NCI-H2196 (cell line): ENCODE measurements at regions not wholly inside any gene's neighbourhood (a gene's known extent, or its start where the extent isn't known, plus 50 kb on each side); places are given as distances from the start of the nearest gene placed in this dataset.
A peak's percentile ranks its signal among the peaks of the same experiment; 100 is the strongest.

ENCODE experiments used
- DNase-seq: peaks from one replicate; lab custom pipeline; 2025; ENCODE audit not compliant: unreplicated experiment; lab: John Stamatoyannopoulos, UW

- no peak for DNase-seq
Observed at GRCh38 chrX:97666890-97667289, 783.2 kb downstream of the RPA4 start.

- DNase-seq, result no peak
Observed at GRCh38 chrX:97668126-97668525, 784.4 kb downstream of the RPA4 start.

GRCh38 chrX:97672138-97672537 lies 788.4 kb downstream of the RPA4 start:
- peak; percentile 13 for DNase-seq

GRCh38 chrX:97672608-97673007 lies 788.9 kb downstream of the RPA4 start:
- no peak for DNase-seq

- DNase-seq, result no peak
Observed at GRCh38 chrX:97673135-97673534, 789.4 kb downstream of the RPA4 start.

GRCh38 chrX:97682991-97683840 lies 799.5 kb downstream of the RPA4 start:
- DNase-seq, result no peak

GRCh38 chrX:97685753-97686152 lies 802.0 kb downstream of the RPA4 start:
- peak; percentile 7 for DNase-seq

GRCh38 chrX:97691901-97692455 lies 808.3 kb downstream of the RPA4 start:
- DNase-seq, result no peak

GRCh38 chrX:97692575-97692974 lies 808.9 kb downstream of the RPA4 start:
- no peak for DNase-seq

- no peak for DNase-seq
Observed at GRCh38 chrX:97700547-97700946, 816.8 kb downstream of the RPA4 start.

GRCh38 chrX:97704474-97704873 lies 820.8 kb downstream of the RPA4 start:
- no peak for DNase-seq

GRCh38 chrX:97704881-97705280 lies 821.2 kb downstream of the RPA4 start:
- DNase-seq, result no peak

- DNase-seq, result no peak
Observed at GRCh38 chrX:97705936-97706335, 822.2 kb downstream of the RPA4 start.

GRCh38 chrX:97714072-97714471 lies 830.4 kb downstream of the RPA4 start:
- no peak for DNase-seq

GRCh38 chrX:97728215-97728614 lies 844.5 kb downstream of the RPA4 start:
- DNase-seq, result no peak

GRCh38 chrX:97740044-97740443 lies 856.3 kb downstream of the RPA4 start:
- no peak for DNase-seq

GRCh38 chrX:97740886-97741285 lies 857.2 kb downstream of the RPA4 start:
- DNase-seq, result no peak

- DNase-seq, result no peak
Observed at GRCh38 chrX:97743014-97743413, 859.3 kb downstream of the RPA4 start.

- DNase-seq, result no peak
Observed at GRCh38 chrX:97747346-97747745, 863.6 kb downstream of the RPA4 start.

- no peak for DNase-seq
Observed at GRCh38 chrX:97751016-97751415, 867.3 kb downstream of the RPA4 start.

- DNase-seq, result no peak
Observed at GRCh38 chrX:97751735-97752134, 868.0 kb downstream of the RPA4 start.

GRCh38 chrX:97756879-97757278 lies 873.2 kb downstream of the RPA4 start:
- no peak for DNase-seq

GRCh38 chrX:97763391-97763790 lies 879.7 kb downstream of the RPA4 start:
- DNase-seq, result no peak
